GM18867 (cell line): ENCODE measurements at regions not wholly inside any gene's neighbourhood (a gene's known extent, or its start where the extent isn't known, plus 50 kb on each side); places are given as distances from the start of the nearest gene placed in this dataset.
A peak's percentile ranks its signal among the peaks of the same experiment; 100 is the strongest.
"Not testable (repeated sequence)": the region's sequence is repeated elsewhere in the genome, so short reads cannot be mapped to it uniquely, and the experiment has no call there.

Experiments
- ATAC-seq: cut with Tn5 transposase; IDR thresholded peaks from one replicate; pipeline ENCODE4 v1.9.1; 2021; ENCODE audit warnings: mild to moderate bottlenecking, moderate library complexity; ENCODE audit not compliant: unreplicated experiment

- ATAC-seq: no peak
Measured at GRCh38 chr6:5898563-5898962, 108.2 kb downstream of the NRN1 start.

GRCh38 chr6:5898102-5898501, 108.6 kb downstream of the NRN1 start:
- no peak for ATAC-seq

- ATAC-seq: no peak
Measured at GRCh38 chr6:5896476-5897200, 110.1 kb downstream of the NRN1 start.

DNA sequence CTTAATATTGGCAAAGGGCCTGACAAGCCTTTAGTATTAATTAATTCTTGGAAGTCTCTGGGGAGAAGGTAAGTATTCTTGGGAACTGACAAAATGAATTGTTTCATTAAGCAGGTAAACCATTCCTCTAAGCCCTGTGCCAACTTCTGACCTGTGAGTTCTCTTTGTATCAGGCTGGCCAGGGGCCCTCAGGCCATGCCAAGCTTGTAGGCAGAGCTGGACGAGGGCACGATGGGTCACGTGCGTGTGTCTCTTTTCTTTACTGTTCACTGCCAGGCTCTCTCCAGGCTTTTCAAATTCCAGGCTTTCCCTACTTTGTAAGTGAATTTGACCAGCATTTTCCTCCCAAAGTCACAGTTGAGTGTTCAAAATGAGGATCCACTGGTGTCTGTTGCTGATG, 112.4 kb downstream of the NRN1 start:
- no peak for ATAC-seq

DNA sequence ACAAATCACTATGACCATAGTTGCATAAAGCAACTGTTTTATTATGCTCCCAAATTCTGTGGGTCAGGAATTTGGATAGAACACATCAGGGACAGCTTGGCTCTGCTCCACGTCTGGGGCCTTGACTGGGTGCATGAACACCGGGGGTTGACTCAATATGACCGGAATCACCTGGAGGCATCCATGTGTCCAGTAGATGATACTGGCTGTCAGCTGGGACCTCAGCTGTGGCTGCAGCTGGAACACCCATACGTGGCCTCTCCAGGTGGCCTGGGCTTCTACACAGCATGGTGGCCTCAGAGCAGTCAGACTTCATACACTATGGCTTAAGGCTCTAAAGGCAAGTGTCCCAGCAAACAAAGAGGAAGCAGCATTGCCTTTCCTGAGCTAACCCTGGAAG, 113.4 kb downstream of the NRN1 start:
- no peak for ATAC-seq

DNA sequence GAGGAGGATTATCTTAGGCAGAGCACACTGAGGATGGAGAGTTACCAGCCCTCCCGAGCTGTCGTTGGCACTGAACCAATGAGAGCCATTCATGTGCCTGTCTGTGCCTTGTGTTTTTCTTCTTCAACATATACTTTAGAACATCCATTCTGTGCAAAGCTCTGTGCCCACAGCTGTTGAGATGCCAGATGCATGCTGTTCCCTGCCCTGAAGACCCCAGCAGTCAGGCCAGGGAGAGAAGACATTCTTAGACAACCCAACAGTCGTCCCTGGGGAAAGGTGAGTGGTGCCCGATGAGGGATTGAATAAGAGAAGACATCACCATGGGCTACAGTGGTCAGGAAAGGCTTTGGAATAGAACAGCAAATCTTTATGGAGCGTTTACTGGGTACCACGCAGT, 114.1 kb downstream of the NRN1 start:
- no peak for ATAC-seq

GRCh38 chr6:5878792-5879191, 127.9 kb downstream of the NRN1 start:
- ATAC-seq: no peak

DNA sequence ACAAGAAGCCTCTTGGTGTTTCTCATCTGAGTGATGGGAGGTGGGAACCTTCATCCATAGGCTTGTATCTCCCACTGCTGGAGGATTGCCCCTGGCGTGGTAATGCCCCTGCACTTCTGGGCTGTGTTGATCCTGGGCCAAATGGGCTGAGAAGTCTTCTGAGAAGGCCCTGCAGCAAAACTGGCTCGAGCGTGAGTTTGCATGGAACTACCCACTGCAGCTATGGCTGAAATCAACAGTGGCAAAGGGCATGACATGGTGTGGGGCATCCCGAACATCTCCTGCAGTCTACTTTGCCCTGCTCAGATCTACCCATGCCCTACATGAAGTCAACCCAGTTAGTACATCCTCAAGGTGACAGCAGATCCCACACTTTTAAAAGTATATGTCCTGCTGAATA, 130.6 kb downstream of the NRN1 start:
- ATAC-seq: no peak

DNA sequence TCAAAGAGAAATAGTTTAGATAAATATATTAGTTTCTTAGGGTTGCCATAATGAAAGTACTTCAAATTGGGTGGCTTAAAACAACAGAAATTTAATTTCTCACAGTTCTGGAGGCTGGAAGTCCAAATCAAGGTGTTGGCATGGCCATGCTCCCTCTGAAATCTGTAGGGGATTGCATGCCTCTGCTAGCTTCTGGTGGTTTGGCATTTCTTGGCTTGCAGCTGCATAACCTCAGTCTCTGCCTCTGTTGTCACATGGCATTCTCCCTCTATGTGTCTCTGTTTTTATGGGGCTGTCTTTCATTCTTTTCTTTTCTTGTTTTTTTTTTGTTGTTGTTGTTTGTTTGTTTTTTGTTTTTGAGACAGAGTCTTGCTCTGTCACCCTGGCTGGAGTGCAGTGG, 132.7 kb downstream of the NRN1 start:
- not testable (repeated sequence) for ATAC-seq

DNA sequence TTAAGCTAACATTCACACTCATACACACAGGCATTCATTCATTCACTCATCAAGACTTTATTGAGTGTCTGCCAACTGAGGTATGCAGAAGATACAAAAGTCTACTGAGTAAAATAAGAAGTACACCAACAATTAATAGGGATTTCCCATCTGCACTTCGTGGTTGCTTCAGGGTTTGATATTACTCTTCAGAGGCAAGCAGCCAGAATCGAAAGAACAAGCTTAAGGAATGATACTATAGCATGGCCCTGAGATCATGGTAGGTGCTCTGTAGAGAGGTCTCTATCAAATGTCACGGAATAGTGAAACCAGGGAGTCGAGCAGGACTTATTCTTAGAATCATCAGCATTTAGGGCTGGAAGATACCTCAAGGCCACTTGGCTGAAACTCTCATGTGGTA, 135.4 kb downstream of the NRN1 start:
- ATAC-seq: no peak

GRCh38 chr6:5869676-5870075, 137.0 kb downstream of the NRN1 start:
- ATAC-seq: peak; percentile 84

DNA sequence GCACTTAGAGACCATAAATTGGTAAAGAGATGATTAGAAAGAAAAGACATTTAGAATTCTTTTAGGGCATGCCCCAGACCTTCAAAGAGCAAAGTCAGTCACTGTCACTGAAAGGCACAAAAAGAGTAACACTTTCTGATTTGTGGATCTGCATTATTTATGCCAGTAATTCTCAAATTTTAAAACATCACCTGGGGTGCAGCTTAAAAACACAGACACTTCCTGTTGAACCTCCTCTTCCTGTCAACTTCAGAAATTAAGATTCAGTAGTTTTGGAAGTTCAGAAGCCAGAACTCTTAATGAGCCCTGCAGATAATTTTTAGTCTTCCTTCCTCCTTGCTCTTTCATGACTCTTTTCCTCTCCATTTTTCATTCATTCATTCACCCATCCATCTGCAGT, 137.5 kb downstream of the NRN1 start:
- ATAC-seq: peak; percentile 22

GRCh38 chr6:5866547-5867051, 140.1 kb downstream of the NRN1 start:
- ATAC-seq: no peak

DNA sequence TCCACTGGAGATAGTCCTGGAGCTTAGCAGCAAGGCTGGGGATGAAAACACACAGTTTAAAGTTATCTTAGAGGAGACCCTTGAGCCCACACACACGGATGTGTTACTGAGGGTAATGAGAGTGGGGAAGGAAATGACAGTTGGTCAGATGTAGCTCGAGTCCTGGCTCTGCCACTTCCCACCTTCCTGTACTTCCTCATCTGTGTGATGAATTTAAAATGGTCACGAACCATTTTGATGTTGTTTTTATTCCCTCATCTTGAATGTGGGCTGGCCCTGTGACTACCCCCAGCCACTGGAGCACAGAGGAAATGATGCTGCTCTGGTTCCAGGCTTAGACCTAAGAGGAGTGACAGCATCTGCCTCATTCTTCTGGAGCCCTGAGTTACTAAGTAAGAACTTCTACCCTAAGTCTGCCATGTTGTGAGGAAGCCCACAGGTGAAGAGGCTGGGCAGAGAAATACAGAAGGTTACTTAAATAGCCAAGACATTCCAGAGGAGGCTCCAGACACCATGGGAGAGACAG, 141.2 kb downstream of the NRN1 start:
- ATAC-seq: no peak

GRCh38 chr6:5860849-5861248, 145.9 kb downstream of the NRN1 start:
- no peak for ATAC-seq

GRCh38 chr6:5855787-5856470, 150.8 kb downstream of the NRN1 start:
- no peak for ATAC-seq

- no peak for ATAC-seq
Measured at GRCh38 chr6:5854899-5855298, 151.8 kb downstream of the NRN1 start.

DNA sequence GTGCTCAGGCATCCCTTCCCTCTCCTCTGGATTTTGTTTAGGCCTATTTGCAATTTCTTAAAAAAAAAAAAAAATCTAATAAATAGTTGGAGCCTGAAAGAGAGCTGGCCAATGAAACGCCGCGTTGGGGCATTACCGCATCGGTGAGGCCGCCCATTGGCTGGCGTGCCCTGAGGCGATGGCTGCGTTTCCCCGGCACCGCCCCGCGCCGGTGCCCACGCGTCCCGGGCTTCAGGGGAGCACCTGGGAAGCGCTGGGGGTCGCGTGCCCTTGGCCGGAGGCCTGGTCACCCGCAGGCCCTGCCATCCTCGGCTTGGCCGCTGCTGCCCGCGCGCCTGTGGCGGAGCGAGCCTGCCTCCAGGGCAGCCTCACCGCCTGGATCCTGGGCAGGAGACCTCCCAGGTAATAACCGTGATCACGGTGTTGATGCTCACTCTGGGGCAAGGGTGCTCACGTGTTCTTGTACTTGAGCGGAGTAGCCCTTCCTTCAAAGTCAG, 155.4 kb downstream of the NRN1 start:
- ATAC-seq: no peak

DNA sequence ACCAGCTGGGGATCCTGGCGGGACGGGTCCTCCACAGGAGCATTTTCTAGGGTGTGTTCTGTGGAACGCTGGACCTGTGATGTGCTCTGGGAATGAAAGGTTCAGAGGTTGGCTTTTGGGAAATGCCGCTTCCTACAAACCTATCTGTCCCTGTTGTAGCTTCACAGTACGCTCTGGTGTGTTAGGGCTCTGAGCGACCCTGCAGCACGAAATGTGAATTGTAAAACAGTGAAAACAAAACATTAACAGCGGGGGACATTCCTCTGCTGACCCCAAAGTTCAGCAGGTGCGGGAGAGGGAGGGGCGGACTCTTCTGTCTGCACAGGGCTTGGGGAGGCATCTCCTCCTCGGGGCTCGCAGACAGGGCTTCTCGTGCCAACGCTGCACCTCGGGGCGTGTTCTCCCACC, 155.9 kb downstream of the NRN1 start:
- ATAC-seq: no peak

DNA sequence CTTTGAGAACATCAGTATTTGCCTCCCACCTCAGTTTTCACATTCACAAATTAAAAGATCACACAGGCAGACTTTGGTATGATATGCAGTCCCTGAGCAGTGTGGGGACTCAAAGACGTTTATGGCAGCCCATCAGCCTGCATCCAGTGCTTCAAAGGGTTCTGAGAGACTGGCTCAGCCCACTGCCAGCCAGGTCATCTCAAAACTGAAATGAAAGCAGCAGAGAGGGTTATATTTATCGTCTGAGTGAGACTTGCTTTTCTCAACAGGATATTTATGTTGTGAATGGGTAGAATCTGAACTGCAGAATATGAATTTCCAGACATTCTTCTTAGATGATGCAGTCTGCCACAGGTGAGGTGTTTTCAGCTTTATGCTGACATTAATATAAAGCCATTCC, 159.8 kb downstream of the NRN1 start:
- ATAC-seq: peak; percentile 76

GRCh38 chr6:5846335-5846734, 160.4 kb downstream of the NRN1 start:
- no peak for ATAC-seq

GRCh38 chr6:5843078-5843477, 163.6 kb downstream of the NRN1 start:
- ATAC-seq: no peak
